IPS DF 4.7 (cell line): ENCODE measurements at regions not wholly inside any gene's neighbourhood (a gene's known extent, or its start where the extent isn't known, plus 50 kb on each side); places are given as distances from the start of the nearest gene placed in this dataset.

Source experiments
- DNase-seq: peaks from one replicate; pipeline ENCODE4 v3.0.0-alpha.2; 2013; ENCODE audit warnings: low spot score; ENCODE audit errors: extremely low read depth

DNA sequence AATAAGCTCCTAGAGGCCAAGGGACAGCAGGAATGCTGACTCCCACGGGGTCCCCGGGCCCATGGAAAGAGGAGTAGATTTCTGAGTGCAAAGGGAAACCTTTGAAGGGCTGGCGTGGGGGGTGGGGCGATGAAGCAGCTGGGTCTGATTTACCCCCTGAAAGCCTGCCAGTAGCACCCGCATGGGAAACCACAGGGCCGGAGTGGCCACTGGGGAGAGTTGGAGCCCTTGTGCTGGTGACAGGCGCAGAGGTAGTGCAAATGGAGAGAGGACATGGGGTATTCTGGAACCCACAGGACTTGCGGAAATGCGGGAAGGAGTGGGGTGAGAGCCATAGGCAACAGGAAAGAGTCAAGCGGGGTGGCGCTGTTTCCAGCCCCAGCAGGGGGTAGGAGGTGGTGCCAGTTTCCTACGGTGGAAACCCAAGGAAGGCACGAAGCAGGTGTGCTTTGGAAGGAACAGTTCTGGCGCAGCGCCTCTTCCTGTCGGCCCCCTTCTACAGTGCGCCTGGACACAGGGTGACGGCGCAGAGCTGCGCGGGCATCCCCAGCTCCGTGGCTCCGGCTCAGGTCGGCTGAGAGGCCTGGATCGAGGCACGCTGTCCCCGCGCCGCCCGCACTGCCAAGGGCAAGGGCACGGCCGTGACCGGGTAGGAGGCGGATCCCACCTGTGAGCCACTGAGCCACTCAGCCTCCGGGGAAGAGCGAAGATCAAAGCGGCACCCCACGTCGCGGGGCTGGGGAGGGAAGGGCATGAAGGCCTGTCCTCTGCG is 149.0 kb upstream of the GLI2 start:
- no peak for DNase-seq

DNA sequence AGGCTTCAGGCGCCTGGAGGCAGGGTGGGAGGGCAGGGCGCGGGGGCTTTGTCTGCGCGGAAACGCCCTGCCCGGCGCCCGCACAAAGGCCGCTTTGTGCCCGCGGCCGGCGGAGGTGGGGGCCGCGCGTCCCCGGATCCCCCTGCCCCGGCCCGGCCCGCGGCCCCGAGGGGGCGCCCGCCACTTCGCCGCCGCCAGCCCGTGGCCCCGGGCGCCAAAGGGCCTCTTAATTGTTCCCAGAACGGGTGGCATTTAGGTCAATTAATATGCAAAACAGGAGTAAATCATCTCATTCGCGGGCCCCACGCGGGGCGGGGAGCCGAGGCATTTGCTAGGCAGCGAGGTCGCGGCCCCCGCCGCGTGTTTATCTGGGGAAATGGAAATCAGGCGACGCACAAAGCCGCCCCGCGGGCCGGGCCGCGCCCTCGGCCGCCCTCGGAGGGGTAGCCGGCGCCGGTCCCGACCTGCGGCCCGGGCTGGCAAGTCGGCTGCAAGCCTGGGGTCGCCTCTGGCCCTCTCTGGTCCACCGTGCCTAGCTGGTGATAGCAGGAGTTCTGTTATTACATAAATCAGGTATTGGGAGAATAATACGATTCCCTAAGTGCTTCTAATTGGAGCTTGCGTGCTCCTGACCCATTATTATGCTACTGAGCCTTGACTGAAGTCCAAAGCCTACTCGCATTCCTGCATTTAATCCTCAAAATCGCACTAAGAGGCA is 148.2 kb upstream of the GLI2 start:
- DNase-seq: no peak

DNA sequence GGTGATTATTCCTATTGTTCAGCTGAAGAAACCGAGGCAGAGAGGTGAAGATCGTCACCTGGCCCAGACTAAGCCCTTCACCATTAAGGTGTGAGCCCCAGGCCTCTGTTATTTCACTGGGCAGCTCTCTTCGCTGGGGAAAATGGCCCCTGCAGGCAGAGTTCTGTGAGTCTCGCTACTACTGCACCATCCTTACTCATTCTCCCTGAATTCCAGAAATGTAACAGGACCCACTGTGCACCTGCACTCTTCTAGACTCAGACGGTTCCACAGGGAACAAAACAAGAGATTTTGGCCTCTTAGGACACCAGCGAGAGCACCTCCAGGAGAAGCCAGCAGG is 147.7 kb upstream of the GLI2 start:
- DNase-seq: no peak

DNA sequence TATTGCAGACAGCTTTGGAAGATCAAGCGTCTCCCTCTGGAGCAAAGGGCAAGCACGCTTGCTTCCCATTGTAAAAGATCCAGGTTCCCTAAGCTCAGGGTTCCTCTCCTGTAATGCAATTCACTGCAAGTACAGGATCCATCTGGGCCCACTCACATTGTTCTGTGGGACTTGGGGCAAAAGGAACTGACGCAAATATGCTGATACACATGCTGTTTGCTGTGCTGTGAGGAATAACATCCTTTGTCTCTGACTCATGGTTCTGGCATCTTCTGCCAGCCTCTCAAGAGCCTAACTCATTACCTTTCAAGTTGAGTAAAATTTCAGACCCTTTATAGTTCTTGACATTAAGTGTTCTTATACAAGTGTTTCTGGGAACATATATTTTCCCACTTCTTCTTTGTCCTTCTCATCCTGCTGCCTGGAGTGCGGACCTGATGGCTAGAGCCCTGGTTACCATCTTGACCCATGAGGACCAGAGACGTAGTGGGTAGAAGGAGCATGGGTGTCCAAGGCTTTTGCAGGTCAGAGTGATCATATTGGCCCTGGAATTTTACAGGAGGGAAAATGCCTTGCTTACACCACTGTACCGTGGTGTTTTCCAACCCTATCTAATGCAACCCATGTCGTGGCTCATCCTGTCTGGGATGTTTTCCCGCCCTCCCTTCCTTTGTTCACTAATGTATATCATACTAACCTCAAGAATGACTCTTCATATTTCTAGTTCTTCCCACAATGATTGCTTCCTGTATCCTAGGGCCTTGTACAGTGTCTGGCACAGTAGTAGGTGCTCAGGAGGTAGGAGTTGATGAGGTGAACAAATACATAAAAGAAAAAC is 145.7 kb upstream of the GLI2 start:
- DNase-seq: no peak

DNA sequence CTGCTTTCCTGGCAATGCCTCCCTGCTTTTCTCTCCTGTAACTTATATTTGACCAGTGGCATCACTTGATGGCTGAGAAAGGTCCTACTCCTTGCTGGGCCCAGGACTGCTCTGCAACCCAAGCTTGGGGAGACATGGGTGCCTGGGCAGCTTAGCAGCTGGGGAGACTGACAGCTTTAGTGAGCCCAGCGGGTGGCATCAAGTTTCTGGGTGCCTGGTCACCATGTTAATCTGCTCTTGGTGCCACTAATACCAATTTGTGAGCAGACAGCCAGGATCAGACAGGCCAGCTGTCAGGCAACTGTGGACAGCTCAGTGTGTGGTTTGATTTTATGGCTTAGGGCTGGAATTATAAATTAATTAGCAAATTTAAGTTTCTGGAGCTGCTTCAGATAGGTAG is 144.8 kb upstream of the GLI2 start:
- no peak for DNase-seq

DNA sequence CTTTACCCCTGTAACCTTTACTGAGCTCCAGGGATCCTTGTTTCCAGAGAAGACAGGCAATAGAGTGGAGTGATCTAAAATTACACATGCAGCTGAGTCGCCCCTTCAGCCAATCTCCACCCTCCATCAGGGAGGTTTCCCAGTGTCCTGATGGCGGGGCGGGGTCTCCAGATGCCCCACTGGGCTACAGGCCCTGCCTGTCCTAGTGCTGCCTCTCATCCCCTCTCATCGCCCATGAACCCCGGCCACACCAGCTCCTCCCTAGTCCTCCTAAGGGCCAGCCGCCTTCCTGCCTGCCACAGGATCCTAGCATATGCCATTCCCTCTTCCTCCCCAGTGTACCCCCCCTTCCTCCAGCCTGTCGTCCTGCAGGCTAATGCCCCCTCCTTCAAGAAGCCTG is 144.1 kb upstream of the GLI2 start:
- no peak for DNase-seq

DNA sequence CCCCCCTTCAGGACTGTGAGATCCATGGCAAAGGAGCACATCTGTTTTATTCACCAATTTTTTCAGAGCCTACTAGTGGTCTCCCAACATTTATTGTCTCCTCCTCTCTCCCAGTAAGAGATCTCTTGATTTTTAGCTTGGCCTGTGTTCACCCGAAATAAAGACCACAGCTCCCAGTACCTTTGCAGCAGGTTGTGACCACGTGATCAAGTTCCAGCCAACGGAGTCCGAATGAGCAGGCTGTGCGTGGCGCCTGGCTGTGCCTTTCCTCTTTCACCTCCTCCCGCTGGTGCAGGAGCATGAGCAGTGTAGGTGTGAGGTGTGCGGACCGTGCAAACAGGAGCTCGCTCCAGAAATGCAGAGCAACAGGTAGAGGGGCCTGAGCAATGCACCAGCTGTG is 143.6 kb upstream of the GLI2 start:
- no peak for DNase-seq

DNA sequence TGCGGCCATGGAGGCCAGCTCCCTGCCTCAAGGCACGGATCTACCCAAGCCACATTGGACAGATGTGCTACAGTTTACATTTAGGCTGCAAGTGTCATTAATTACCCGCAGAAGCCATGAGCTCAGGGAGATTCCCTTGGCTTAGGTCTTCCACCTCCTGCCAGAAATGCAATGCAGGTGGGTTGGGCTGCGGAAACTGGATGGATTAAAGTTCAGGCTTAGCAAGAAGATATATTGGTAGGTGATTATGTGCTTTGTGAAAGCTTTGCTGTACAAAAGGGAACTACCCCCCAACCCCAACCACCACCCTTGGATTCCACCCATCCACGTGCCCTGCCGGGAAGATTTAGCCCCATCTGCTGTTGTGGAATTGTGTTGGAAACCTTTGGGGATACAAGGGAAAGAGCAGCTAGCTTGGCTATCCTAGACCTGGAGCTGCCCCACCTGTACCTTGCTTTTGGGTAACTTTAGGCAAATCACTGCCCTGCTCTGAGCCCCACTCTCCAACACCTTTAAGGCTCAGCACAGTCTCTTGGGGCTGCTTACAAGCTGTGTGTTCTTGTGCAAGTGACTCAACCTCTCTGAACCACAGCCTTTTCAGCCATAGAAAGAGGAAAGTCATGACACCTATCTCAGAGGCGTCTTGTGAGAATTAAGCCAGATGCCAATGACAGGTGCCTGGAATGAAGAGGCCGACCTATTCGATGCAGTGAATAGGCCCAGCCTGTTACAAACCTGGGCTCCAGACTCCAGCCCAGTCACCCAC is 141.6 kb upstream of the GLI2 start:
- no peak for DNase-seq

DNA sequence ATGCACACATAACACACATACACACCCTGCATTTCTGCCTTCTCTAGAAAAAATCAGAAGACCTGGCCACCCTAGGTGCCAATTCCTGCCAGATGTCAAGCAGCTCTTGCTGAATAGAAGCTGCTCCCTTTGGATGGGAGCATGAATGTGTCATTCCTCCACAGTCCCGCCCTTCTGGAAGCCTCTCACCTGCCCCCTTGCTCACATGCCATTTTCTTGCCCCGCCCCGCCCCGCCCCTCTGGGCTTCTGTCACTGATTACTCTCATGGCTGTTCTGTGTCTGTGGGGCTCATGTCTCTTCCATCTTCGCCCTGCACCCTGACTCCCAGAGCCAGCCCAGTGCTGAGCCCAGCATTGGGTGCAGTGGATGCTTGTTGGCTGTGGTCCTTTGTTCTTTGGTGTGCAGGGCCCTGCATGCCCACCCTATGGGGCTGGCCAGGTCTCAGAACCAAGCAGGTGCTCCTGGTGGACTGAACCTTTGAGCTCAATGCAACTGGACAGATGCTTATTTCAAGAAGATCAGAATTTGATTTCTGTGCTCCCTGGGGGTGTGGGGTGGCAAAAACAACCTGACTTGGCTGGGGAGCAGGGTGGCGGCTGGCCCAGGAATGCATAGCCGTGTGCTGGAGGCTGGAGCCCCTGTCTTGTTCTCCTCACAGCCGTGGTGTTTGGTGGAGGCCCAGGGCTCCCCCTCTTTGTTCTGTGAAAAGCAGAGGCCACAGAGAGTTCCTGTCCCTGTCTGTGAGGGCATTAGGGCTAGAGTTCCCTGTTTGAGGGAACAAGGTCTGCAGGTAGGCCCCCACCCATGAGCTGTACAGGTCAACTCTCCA is 140.6 kb upstream of the GLI2 start:
- DNase-seq: no peak

DNA sequence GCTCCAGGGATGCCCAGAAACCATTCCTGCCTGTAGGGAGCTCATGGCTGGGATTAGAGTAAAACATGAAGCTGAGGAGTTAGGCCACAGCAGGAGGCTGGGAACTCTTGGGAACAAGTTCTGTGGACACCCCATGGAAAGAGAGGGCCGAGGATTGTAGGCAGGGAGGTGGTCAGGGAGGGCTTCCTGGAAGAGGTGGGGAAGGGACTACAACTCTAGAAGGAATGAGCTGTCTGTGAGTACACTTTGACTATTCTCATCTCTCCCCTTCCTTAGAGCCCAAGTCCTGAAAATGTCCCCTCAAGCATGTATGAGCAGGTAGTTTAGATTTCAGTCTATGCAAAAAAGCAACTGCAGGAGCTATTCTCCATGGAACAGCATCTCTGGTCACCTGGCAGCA is 139.9 kb upstream of the GLI2 start:
- DNase-seq: no peak

DNA sequence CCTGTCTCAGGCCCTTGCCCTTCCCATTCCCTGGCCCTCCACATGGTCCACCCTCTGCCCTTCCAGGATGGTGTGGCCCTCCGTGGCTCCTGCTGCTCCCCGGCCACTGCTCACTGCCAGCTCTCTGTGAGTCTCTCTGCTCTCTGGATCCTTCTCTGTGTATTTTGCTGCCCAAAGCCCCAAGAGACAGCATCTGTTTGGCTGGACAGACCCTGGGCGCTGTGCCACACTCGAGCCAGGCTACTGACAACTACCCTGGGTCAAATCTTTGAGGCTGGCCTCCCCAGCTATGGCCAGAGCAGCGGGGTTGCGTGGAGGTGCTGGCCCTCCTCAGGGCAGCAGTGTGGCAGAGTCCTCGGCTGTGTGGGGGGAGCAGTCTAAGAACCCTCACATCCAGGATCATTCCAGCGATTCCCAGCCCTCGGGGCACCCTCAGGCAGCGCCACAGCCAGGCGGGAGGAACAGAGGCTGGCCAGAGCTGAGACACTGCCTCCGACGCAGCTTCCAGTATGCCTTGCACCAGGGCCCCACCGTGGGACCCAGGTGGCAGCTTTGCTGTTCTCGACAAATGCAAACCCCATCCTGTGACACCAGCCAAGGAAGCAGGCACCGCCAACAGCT is 139.4 kb upstream of the GLI2 start:
- DNase-seq: no peak

DNA sequence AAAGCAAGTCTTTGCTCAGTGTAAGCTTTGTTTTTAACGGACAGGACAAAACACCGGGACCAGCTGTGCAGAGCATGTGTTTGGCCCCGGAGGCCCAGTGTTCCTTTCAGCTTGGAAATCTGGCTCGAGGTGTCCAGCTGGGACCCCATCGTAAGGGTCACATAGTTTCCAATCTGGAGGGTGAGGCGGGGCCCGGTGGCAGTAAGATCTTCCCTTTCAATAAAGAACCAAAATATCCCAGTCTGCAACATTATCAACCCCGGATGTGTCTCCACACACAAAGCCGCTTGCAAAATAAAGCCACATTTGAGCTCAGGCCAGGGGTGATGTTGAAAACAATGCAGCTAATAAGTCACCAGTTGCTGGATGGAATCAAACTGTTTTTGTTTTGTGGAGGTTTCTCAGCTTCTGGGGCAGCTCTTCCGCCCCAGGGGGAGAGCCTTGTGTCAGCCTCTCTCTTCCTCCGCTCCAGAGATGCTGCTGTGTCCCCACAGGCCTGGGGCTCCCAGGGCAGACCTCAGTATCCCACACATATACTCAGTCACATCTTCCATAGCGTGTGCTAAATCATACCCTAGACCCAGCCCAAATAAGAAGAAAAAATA is 138.6 kb upstream of the GLI2 start:
- DNase-seq: no peak

DNA sequence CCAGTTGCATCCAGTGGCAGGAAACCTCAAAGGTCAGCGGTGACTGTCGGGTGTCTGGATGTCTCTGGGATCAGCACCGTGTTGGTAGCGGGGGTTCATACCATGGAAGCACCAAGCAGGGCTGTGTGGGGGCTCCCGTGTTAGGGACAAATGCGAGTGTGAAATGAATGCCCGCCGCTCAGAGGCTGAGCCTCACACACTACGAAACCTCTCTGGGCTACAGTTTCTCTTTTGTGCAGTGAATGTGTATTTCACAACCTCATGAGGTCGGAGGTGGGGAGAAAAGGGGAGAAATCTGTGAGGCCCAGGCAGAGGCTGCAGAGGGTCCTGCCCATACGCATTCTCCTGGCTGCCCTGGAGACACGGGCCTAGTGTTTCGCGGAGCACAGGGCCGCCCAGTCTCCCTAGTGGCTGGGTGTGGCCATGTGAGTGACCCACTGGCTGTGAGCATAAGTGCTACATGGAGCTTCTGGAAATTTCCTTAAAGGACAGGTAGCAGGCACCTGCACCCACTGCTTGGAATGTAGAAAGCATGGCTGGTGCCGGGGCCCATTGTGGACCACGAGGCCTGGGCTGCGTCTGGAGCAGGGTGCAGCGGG is 138.0 kb upstream of the GLI2 start:
- no peak for DNase-seq

DNA sequence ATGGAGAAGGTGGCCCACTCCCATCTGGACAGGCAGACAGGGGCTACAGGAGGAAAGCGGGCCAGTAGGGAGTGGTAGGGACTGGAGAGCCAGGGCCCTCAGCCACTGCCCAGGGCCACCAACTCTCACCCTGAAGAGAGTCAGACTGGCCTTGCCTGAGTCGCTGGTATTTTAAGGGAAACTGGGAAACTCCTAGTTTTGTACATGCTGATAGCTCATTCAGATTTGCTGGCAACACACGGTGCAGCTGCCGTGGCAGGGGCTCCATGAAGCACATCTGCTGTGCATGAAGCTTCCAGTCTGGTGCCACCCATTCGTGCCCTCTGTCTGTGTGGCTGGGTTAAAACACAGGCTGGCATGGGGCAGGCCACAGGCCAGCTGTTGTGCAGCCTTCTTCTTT is 137.3 kb upstream of the GLI2 start:
- DNase-seq: no peak

DNA sequence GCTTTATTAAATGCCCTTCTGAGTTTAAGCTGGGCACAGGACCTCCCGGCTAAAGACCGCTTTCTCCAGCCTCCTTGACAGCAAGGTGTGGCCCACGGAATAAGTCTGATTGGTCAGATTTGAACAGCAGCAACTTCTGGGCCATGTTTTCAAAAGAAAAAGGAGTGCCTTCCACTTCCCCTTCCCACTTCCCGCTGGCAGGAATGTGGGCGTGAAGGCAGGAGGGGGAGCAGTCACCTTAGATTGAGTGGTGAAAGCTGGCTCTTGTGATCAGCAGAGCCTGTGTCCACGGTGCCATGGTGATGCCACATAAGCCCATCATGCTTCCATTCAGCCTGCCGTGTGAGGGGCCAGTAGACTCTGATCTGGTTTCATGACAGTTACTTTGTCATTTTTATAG is 136.6 kb upstream of the GLI2 start:
- no peak for DNase-seq

DNA sequence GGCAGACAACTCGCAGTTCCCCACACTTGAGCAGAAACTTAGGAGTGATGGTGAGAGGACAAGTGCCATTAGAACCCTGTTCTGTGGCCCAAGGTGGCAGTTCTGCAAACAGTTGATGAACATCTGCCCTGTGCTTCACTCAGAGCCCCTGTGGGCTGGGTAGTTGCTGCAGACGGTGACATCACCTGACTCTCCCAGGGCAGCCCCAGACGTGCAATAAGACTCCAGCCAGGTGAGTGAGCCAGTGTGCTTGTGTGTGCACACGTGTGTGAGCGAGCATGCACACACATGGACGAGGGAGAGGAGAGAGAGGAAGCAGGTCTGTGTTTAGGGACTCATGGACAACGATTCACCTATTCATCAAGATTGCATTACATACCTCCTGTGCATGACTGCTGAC is 136.0 kb upstream of the GLI2 start:
- DNase-seq: no peak

DNA sequence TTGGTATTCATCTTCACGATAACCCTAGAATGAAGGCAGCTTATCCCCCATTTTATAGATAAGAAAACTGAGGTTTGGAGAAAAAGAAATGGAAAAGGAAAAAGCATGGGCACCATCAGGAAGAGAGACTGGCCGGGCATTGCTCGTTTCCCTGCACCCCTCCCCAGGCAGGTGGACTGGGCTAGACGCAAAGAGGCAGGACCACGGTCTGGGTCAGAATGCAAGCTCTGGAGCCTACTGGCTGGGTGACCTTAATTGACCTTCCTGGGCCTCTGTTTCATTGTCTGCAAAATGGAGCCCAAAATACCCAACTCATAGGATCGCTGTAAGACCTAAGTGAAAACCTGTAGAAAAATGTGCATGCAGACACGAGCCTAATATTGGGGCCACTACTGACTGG is 135.3 kb upstream of the GLI2 start:
- DNase-seq: no peak

DNA sequence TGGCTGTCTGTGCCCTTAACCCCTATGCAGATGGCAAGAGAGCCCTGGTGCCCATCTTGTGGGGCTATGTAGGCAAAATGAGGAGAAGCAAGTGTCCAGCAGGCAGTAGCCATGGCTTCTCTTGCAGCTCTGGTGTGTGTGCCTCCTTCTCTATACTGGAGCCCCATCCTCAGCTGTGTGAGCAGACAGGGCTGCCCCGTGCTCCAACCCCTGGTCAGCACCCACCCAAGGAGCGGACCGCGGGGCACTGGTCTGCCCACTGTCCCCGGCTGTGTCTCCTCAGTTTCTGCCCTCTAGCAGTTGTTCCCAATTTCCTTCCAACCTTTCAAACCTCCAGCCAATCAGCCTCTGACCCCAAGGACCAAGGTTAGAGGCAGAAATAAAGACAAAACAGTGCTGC is 134.9 kb upstream of the GLI2 start:
- DNase-seq: no peak

DNA sequence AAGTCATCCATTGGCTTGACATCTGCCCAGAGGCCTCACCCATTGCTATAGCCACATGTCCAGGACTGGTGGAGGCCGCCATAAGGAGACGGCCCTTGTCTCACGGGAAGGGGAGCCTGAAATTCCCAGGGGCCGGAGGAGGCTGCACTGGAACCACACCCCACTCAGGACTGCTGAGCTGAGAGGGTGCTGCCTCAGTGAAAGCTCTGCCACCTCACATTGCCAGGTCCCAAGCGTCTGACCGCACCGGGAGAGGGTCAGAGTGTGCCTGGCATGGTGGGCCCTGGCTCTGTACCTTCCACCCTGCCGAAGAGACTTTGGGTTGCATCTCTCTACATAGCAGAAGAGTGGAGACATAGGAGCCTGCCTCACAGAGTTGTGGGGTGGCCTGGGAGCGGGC is 134.1 kb upstream of the GLI2 start:
- DNase-seq: no peak

DNA sequence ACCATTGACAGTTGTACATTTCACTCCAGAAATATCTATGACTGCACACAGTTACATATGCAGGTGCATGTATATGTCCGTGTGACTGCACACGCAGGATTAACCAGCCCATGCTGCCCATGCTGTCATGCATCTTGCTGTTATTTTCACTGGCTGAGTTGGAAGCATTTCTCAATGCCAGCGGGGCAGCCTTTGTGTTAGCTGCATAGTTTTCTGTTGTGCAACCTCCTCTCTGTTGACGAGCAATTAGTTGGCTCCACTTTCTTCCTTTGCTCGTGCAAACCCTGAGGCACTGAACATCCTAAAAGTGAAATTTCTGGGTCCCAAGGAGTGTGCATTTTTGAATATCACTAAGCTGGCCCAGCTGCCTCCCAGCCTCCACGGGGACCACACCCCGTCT is 133.4 kb upstream of the GLI2 start:
- DNase-seq: no peak
